GM21576 (cell line): ENCODE measurements at regions not wholly inside any gene's neighbourhood (a gene's known extent, or its start where the extent isn't known, plus 50 kb on each side); places are given as distances from the start of the nearest gene placed in this dataset.

ENCODE experiments used
- ATAC-seq: cut with Tn5 transposase; IDR thresholded peaks from one replicate; pipeline ENCODE4 v1.9.1; 2021; ENCODE audit warnings: mild to moderate bottlenecking, moderate library complexity; ENCODE audit not compliant: unreplicated experiment

DNA sequence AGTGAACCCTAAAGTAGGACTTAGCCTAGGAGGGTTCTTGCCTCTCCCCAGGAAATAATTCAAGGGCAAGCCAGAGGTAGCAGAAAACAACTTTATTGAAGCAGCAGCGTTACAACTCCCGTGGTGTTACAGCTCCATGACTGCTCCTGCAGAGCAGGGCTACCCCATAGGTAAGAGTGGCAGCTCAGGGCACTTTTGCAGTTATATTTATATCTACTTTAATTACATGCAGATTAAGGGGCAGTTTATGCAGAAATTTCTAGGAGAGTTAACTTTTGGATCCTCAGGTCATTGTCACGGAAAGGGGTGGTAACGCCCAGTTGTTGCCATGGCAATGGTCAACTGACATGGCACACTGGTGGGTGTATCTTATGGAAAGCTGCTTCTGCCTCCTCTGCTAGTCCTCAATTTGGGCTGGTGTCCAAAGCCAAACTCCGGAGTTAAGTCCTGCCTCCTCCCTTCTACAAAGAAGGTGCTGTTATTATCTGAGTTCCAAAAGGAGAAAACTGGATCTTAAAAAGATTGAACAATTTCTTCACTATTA lies 1413.0 kb downstream of the DSC3 start:
- no peak for ATAC-seq

DNA sequence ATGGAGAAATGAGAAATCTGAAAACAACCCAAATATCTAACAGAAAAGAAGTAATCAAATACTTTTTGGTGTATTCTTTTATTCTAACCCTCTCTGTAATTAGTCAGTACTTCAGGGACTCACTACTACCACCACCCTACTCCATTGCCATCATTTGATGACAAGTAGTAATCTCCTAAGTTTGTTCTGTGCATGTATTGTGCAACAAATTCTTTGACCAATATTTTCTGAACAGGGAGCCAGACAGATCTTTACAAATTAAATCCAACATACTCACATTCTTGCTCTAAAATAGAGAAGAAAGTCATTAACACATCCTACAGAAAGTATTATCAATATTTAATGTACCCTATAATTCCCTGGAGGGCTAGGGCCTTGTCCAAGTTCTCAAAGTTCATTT lies 1416.4 kb downstream of the DSC3 start:
- no peak for ATAC-seq

DNA sequence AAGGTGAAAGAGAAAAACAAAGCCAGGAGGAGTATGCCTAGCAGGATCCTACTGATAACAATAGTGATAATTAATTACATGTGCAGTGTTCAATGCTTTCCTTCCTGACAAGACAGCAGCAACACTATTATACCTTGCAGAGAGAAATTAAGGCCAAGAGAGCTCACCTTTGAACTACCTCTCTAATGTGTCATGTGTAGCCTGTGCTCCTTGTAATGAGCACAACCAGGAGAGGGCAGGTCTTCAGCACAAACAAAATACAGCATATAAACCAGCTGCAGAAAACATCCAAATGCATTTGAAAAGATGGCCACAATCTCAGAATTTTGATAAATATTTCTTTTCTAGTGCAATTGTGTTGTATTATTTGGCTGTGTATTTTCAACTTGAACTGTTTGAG lies 1425.7 kb downstream of the DSC3 start:
- ATAC-seq = no peak

DNA sequence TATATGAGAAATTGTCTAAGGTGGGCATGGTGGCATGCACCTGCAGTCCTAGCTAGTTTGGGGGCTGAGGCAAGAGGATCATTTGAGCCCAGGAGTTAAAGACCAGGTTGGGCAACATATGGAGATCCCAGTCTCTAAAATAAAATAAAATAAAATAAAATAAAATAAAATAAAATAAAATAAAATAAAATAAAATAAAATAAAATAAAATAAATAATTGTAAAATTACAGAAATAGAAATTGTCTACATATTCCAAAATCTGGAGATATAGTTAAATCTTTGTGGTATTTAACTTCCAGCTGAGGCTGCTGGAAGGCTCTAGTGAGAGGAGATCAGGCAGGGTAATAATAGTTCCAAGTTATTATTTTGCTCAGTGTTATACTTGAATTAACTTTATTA lies 1432.1 kb upstream of the CDH2 start:
- ATAC-seq = no peak

DNA sequence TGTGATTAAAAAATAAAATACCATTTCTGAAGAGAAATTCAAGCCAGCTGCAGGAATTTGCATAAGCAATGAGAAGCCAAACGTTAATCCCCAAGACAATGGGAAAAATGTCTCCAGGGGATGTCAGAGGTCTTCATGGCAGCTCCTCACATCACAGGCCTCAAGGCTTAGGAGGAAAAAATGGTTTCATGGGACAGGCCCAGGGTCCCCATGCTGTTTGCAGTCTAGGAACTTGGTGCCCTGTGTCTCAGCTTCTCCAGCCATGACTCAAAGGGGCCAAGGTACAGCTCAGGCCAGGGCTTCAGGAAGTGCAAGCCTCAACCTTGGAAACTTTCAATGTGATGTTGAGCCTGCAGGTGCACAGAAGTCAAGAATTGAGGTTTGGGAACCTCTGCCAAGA lies 1428.4 kb upstream of the CDH2 start:
- no peak for ATAC-seq

DNA sequence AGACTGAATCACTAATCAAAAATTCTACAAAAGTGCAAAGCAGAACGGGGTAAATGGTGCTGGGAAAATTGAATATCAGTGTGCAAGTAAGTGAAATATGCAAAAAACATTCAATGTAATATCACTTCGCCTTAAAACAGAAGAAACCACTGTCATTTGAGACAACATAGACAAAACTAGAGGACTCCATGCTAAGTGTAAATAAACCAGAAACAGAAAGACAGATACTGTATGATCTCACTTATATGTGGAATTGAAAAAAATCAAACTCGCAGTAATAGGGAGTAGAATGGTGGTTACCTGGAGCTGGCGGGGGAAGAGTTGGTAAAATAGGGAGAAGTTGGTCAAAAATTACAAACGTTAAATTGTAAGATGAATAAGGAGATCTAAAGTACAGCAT lies 1420.0 kb upstream of the CDH2 start:
- ATAC-seq = no peak

DNA sequence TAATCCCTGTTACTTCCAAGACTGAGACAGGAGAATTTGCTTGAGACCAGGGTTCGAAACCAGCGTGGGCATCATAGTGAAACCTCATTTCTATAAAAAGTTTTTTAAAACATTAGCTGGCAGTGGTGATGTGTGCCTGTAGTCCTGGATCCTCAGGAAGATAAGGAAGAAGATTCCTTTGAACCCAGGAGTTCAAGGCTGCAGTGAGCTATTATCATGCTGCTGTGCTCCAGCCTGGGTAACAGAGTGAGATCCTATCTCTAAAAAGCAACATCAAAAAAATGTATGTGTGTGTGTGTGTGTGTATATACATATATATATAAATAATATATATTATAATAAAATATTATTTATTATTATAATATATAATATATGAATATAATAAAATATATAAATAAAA lies 1417.6 kb upstream of the CDH2 start:
- ATAC-seq = no peak

DNA sequence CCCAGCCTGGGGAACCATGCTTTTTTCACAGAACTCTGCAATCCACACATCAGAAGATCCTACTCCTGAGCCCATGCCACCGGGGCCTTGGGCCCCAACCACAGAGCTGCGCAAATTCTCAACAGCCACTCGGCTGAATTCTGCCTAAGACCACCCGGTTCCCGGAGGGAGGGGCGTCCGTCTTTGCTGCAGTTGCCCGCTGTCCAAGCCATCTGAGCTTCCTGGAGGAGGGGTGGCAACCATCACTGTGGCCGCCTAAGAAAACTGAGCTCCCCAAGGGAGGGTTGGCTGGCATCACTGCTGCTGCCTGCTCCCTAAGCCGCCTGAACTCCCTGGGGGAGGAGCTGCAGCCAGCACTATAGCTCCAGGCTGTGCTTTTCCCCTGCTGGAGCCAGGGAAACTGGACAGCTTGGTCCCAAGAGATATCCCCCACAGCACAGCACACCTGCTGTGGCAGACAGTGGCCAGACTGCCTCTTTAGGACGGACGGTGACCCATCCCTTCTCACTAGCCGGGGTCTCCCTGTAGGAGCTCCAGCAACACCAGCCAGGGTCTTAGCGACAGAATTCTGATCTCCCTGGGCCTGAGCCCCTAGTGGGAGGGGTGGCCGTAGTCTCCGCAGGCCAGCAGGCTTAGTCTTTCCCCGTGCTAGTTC lies 1411.6 kb upstream of the CDH2 start:
- ATAC-seq = no peak

DNA sequence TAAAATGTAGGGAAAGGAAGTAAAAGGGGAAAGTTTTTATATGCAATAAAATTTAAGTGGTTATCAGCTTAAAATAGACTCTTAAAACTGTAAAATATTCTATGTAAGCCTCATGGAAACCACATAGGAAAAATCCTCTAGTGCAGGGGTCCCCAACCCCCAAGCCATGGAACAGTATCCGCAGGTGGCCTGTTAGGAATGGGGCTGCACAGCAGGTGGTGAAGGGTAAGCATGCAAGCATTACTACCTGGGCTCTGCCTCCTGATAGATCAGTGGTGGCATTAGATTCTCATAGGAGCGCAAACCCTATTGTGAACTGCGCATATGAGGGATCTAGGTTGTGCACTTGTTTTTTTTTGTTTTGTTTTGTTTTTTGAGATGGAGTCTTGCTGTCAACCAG lies 1409.3 kb upstream of the CDH2 start:
- ATAC-seq = no peak

DNA sequence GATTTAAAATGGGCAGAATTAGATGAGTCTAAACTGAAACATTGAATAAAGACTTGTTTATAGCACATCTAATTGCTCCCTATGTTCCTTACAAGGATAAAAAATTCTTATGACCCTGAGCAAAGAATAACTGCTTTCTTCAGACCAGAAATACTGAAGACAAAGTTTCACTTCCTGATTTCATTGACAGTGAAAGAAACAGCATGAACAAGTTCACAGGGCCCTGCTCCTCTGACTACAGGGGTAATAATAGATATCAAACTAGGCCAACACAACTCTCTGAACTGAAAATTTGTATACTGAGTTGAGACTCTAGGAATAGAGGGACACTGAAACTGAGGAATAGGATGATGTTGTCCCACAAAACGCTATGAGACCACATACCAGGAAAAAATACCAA lies 1383.3 kb upstream of the CDH2 start:
- peak; percentile 92 for ATAC-seq

DNA sequence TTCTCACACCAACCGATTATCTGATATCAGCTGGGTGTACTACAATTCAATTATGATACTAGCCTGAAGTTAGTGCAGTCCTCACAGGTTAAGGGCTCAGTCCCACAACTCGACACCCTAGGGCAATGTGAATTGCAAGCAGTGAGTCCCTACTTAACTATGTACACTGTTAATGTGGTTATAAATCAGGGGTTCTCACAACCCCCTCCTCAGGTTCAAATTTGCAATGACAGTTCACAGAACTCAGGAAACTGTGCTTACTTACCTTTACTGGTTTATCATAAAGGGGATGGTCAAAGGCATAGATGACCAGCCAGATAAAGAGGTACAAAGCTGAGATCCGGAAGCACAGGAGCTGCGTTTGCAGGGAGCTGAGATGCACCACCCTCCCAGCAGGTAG lies 1379.1 kb upstream of the CDH2 start:
- no peak for ATAC-seq

DNA sequence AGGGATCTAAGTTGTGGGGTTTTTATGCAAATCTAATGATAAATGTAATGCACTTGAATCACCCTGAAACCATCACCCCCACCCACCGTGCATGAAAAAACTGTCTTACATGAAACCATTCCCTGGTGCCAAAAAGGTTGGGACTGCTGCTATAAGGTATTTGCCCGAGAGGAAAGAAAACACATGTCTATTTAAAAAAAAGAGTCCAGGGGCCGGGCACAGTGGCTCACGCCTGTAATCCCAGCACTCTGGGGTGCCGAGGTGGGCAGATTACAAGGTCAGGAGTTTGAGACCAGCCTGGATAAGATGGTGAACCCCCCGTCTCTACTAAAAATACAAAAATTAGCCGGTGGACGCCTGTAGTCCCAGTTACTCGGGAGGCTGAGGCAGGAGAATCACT lies 1372.8 kb upstream of the CDH2 start:
- ATAC-seq = no peak

DNA sequence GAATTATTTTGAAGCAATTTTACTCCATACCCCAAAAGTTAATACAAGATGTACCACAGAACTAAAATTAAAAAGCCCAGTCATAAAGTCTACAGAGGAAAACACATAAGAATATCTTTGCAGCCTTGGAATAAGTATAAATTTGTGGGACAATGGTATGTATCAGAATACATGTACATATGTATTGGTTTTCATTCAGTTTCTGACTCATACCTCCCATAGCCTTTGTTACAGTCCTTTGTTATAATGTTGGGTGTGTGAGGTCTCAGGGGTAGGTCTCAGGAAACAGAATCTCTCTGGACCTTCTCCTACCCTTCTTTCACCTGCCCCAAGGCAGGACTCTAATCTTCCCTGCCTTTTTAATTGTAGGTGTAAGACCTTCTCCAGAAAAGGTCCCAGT lies 1370.7 kb upstream of the CDH2 start:
- ATAC-seq = no peak

DNA sequence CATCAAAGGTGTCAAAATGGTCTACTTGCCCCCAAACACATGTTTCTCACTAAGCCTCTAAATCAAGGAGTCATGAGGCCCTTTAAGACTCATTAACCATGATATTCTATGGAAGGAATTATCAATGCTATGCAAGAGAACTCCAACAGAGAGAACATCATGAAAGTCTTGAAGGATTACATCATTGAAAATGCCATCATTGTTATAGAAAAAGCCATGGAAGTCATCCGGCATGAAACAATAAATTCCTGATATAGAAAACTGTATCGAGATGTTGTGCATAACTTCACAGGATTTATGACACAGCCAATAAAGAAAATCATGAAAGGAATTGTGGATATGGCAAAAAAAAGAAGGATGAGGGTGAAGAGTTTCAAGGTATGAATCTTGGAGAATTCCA lies 1363.6 kb upstream of the CDH2 start:
- no peak for ATAC-seq

DNA sequence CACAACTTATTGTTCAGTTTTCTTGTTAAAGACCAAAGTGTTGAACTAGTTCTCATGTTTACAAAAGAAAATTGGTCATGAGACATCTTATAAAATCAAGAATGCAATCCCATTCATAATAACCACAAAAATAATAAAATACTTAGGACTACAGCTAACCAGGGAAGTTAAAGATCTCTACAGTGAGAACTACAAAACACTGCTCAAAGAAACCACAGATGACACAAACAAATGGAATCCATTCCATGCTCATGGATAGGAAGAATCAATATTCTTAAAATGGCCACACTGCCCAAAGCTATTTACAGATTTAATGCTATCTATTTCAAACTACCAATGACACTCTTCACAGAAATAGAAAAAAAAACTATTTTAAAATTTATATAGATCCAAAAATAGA lies 1354.8 kb upstream of the CDH2 start:
- no peak for ATAC-seq

DNA sequence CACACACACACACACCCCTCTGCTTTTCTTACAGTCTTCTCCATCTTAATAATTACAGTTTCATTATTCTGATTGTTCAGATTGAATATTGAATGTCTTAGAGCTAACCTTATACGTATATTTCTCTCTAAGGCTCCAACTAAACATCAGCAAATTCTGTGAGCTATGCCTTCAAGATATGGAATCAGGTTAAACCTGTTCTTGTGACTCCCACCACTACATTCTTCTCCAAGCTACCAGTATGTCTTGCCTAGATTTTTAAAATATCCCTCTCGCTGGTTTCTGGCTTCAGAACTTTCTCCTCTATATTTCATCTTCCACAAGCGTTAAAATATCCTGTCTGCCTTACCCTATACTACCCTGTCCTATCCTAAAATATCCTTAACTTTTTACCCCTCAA lies 1346.4 kb upstream of the CDH2 start:
- no peak for ATAC-seq

DNA sequence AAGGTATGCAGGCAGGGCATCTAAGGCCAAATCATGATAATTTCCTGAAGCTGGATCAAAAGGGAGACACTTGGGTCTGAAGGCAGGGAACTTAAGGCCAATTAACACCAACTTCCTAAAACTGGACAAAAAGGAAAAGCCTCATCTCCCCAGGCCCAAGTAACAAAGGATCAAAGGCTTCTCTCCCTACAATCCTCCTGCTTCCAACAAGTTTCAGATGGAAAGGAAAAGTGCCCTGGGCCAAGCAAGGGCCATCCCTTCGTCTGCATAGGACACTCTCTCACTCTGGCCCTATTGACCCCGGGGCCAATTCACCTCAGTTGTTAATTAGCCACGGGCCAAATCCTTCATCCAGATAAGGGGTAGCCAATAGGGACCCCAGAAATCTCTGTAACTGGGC lies 1335.8 kb upstream of the CDH2 start:
- ATAC-seq = no peak

DNA sequence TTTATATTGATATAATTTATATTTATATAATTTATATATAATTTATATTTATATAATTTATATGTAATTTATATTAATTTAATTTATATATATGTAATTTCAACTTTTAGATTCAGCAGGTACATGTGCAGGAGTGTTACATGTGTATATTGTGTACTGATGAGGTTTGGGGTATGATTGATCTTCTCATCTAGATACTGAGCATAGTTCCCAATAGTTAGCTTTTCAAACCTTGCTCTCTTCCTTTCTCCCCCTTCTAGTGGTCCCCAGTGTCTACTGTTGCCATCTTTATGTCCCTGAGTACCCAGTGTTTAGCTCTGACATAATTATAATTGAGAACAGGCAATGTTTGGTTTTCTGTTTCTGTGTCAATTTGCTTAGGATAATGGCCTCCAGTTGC lies 1335.3 kb upstream of the CDH2 start:
- no peak for ATAC-seq

DNA sequence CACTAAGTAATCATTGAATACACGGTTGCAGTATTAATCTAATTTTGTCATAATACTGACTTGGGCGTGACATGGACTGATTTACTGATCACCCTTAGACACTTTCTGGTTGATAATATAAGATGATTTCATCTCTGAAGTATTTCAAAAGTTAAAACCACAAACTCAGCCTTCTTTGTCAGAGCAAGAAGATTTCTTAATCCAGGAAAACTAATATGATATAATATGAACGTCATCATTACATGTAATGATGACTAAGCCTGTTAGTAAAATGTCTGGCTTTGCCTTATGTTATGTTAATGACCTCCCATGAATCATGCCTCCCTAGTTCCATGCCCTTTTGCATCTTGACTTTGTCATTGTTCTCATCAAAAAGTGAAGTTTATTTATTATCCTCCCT lies 1325.0 kb upstream of the CDH2 start:
- ATAC-seq = no peak

DNA sequence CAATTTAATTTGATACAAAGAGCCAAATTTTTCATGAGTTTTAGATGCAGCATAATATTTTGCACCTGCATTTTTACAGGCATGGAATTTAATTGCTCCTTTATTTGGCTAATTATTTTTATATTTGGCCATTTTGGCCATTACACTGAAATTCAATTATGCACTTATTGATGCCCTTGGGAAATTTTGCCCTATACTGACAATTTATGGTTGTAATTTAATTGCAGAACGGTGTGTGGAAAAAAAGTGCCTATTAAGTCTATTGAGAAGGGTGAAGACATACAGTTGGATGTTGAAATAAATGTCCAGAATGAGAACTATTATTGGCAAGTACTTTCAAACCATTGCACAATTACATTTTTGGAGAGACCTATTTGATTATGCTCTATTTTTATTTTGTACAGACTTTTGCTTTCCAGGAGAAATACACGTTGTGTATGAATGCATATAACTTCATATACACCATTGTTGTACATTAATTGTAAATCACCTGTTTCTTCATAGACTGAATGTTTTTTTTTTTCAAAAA lies 1319.3 kb upstream of the CDH2 start:
- ATAC-seq = no peak

DNA sequence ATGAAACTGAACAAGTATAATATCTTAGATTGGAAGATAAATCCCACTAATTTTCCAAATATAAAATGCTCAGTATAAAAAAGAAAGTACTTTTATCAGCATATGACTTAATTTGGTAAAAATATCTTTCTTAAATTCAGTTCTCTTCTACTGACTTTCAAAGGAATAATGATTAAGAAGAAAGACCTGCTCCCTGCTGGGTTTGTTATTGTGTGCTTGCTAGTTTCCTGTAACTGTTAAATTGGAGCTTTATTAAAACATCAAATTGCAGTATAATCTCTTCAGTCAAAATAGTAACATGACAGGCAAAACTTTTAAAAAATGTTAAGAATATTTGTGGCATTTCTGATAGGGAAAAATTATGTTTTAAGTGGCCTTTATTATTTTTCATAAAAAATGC lies 1317.4 kb upstream of the CDH2 start:
- ATAC-seq = no peak

DNA sequence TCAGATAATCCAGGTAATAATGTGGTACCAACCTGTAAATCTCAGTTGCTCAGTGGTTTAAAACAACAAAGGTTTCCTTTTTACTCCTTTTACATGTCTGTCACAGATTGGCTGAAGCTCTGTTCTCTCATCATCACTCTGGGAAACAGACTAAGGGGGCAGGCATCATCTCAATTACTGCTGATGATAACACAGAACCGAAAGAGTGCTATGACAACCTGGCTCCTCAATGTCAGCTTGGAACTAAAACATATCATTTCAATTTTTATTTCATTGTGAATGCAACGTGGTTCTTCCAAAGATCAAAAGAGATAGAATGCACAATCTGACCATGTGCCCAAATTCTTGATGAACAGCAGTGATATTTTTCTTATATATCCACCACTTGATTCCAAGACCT lies 1315.0 kb upstream of the CDH2 start:
- no peak for ATAC-seq

DNA sequence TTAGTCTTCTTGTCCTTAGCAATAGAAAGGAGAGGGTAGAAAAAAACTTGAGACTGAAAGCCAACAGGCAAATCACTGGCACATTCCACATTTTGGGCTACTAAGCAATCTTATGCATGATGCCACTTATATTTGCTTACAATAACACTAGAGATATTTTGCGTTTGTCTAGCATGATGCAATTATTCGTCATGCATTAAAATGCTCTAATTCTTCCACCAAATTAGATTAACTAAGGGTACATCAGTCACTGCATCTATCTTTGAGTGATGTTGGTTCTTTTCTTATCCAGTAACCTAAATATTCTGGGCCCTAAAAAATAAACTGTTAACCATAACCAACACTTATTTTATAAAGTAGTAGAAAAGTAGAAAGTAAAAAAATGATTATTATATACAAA lies 1311.7 kb upstream of the CDH2 start:
- ATAC-seq = no peak
